HepG2 (cell line): ENCODE measurements at regions not wholly inside any gene's neighbourhood (a gene's known extent, or its start where the extent isn't known, plus 50 kb on each side); places are given as distances from the start of the nearest gene placed in this dataset.

Source experiments
- CREM ChIP-seq, 2 experiments: sonication (generic) in 1 of 2; formaldehyde crosslinking in 1 of 2; IDR thresholded peaks; 2 replicates each; pipeline versions ENCODE4 v1.4.0 to v1.6.1; 2016 to 2020; ENCODE audit warnings: antibody characterized with exemption in 1 of 2, mild to moderate bottlenecking in 1 of 2, missing genetic modification reagents in 1 of 2
- ZNF747 ChIP-seq: sonication (generic); formaldehyde crosslinking; IDR thresholded peaks from 2 replicates; pipeline ENCODE4 v1.8.1; 2023; ENCODE audit warnings: missing genetic modification reagents, mild to moderate bottlenecking, borderline replicate concordance
- ZZZ3 ChIP-seq: sonication (generic); formaldehyde crosslinking; IDR thresholded peaks from 2 replicates; pipeline ENCODE4 v1.4.0; 2020; ENCODE audit warnings: missing genetic modification reagents, mild to moderate bottlenecking, borderline replicate concordance
- TF ChIP-seq, protein P1 (sequence below): sonication (generic); formaldehyde crosslinking; IDR thresholded peaks from 2 replicates; pipeline ENCODE4 v1.4.0; 2020; ENCODE audit warnings: missing genetic modification reagents

DNA sequence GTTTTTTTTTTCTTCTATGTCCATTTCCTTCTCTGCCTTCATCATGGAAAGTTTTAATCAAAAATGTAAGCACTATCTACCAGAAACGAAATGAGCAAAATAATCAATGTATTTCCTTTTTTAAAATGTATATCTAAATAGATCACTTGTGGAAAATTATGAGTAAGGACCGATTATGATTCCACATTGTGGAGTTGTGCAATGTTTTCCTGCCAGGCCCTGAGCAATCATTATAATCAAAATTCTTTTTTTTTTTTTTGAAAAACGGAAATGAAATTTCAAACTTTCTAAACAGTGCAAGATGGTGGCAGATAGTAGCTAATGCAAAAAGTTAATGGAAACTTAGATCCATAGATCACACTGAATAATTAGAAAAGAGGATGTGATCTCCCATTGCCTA, 1074.6 kb upstream of the TMEM132C start:
- TF ChIP-seq CREM (IDR thresholded peaks at IDR 0.05) (no peak), CREM (CRISPR knock-in tag; IDR thresholded peaks at IDR 0.05) (no peak), ZZZ3 (CRISPR knock-in tag) (no peak), ZNF747 (no peak)
- TF ChIP-seq, protein P1, sequence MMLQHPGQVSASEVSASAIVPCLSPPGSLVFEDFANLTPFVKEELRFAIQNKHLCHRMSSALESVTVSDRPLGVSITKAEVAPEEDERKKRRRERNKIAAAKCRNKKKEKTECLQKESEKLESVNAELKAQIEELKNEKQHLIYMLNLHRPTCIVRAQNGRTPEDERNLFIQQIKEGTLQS (CRISPR knock-in tag) = no peak
